HFFc6 (cell line): ENCODE measurements at regions not wholly inside any gene's neighbourhood (a gene's known extent, or its start where the extent isn't known, plus 50 kb on each side); places are given as distances from the start of the nearest gene placed in this dataset.

Experiments
- DNase-seq: peaks from one replicate; pipeline ENCODE4 v3.0.0-alpha.2; 2018
- H3K27ac Mint-ChIP-seq: 2 replicates; pipeline ENCODE4 v1.8.0; 2020; ENCODE audit warnings: mild to moderate bottlenecking, mixed read lengths
- H3K27me3 Mint-ChIP-seq: 2 replicates; pipeline ENCODE4 v1.8.0; 2021; ENCODE audit warnings: mild to moderate bottlenecking, moderate library complexity, mixed read lengths; ENCODE audit not compliant: insufficient read depth
- H3K36me3 Mint-ChIP-seq: 2 replicates; pipeline ENCODE4 v1.8.0; 2021; ENCODE audit warnings: low read depth, mixed read lengths
- H3K4me1 Mint-ChIP-seq: 2 replicates; pipeline ENCODE4 v1.8.0; 2020; ENCODE audit warnings: low read depth, mixed read lengths
- H3K4me3 Mint-ChIP-seq: 2 replicates; pipeline ENCODE4 v1.8.0; 2020; ENCODE audit warnings: mild to moderate bottlenecking, moderate library complexity, mixed read lengths
- H3K9me3 Mint-ChIP-seq: 2 replicates; pipeline ENCODE4 v1.8.0; 2020; ENCODE audit warnings: mild to moderate bottlenecking, mixed read lengths
- CTCF ChIP-seq: fragments of 200-600 bp; sonication (generic); IDR thresholded peaks from 2 replicates; pipeline ENCODE4 v1.5.0; 2021; ENCODE audit warnings: antibody characterized with exemption, mild to moderate bottlenecking

DNA sequence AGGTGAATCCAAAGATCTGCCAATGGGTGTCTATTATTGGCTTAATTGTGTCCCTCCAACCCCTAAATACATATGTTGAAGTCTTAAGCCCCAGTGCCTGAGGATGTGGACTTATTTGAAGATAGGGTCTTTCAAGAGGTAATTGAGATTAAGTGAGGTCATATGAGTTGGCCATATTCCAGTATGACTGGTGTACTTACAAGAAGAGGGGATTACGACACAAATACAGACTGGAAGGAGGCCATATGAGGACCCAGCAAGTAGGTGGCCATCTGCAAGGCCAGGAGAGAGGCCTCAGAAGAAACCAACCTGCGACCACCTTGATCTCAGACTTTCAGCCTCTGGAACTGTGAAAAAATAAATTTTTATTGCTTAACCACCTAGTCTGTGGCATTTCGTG lies 121.1 kb upstream of the FN1 start:
- Mint-ChIP-seq H3K4me1 (peaks cover 18% of the 10 kb centered on the region), H3K9me3 (no peaks in the 10 kb centered on the region; the same call in 1 of the 2 replicates), H3K36me3 (peaks cover 12% of the 10 kb centered on the region), H3K4me3 (no peak overlapping the region), H3K27me3 (no peaks in the 10 kb centered on the region), H3K27ac (no peak overlapping the region)
- TF ChIP-seq CTCF = no peak
- no peak for DNase-seq

DNA sequence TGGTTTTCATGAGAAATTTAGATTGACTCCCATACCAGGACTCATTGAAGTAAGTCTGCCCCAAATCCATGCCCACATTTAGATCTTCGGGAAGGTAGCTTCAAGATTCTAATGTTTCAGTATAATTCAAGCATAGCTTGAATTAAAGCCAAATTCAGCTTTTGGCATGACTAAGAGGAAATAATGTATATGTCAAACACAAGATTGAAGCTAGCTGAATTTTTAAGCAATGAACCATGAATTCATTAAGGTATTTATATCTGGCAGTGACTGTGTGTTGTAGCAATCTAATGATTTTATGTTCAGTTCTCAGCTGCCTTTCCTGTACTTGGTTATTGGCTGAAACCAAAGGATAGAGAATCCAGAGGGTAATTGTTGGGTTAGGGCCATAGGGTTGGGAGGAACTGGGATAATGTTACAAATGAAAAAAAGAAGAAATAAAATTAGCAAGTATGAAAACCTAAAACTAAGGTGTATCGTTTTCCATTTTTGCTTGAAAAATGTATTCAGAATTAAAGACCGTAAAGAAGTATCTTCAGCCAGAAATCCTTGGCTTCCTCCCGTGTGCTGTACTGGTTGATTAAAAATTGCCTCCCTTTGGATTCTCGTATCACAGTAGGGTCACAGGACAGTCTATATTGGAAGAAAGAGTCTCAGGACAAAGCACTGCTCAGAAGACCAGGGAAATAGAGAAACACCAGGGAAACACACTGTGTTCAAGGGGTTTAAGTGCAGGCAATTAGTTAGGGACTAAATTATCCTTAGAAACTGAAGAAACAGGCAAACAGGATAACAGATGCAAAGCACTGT lies 119.0 kb upstream of the FN1 start:
- Mint-ChIP-seq H3K27ac (peak overlapping the region; percentile 25), H3K27me3 (no peaks in the 10 kb centered on the region), H3K4me1 (peaks cover 18% of the 10 kb centered on the region), H3K4me3 (no peak overlapping the region), H3K9me3 (no peaks in the 10 kb centered on the region), H3K36me3 (peaks cover 4% of the 10 kb centered on the region)
- no peak for TF ChIP-seq CTCF
- peak; percentile 15 for DNase-seq

GRCh38 chr2:215553946-215554345 lies 118.1 kb upstream of the FN1 start:
- no peaks in the 10 kb centered on the region for H3K27me3 Mint-ChIP-seq
- no peak overlapping the region for H3K4me3 Mint-ChIP-seq
- no peaks in the 10 kb centered on the region; the same call in 1 of the 2 replicates for H3K36me3 Mint-ChIP-seq
- DNase-seq = no peak
- no peak overlapping the region for H3K27ac Mint-ChIP-seq
- H3K9me3 Mint-ChIP-seq = no peaks in the 10 kb centered on the region
- peaks cover 22% of the 10 kb centered on the region for H3K4me1 Mint-ChIP-seq
- peak; percentile 36; the same call in 1 of the 2 replicates for TF ChIP-seq CTCF

DNA sequence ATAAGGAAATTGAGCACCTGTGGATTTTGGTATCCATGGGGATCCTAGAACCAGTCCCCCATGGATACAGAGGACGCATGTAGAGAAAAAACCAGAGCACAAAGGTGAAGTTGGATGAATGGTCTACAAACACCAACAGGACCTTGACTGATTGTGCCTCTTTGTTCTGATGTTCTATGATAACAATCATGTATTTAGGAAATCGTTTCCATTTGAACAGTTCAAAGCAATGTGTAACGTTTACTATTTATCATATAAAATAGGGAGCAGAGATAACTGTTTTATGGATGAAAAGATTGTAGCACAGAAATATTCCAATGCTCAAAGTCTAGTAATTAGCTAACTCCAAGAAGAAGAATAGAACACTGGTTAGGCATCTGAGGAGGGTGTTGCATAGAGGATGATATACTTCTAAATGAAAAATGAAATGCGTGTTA lies 116.3 kb upstream of the FN1 start:
- Mint-ChIP-seq H3K9me3 (no peaks in the 10 kb centered on the region), H3K27ac (no peak overlapping the region), H3K4me1 (peaks cover 29% of the 10 kb centered on the region), H3K27me3 (no peaks in the 10 kb centered on the region), H3K4me3 (no peak overlapping the region), H3K36me3 (no peaks in the 10 kb centered on the region; the same call in 1 of the 2 replicates)
- no peak for TF ChIP-seq CTCF
- no peak for DNase-seq

DNA sequence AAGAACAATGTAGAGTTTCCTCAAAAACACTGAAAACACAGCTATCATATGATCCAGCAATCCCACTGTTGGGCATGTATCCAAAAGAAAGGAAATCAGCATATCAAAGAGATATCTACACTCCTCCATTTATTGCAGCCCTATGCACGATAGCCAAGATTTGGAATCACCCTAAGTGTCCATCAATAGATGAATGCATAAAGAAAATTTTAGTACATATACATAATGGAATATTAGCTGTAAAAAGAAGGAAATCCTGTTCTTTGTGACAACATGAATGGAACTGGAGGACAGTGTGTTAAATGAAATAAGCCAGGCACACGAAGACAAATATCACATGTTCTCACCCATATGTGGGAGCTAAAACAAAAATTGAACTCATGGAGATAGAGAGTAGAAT lies 114.5 kb upstream of the FN1 start:
- peaks cover 25% of the 10 kb centered on the region for H3K4me1 Mint-ChIP-seq
- TF ChIP-seq CTCF = no peak
- DNase-seq = no peak
- H3K9me3 Mint-ChIP-seq = no peaks in the 10 kb centered on the region
- no peaks in the 10 kb centered on the region for H3K27me3 Mint-ChIP-seq
- H3K27ac Mint-ChIP-seq = no peak overlapping the region
- no peaks in the 10 kb centered on the region for H3K36me3 Mint-ChIP-seq
- H3K4me3 Mint-ChIP-seq = no peak overlapping the region
